ENCODE measurements at regions not wholly inside any gene's neighbourhood (a gene's known extent, or its start where the extent isn't known, plus 50 kb on each side); places are given as distances from the start of the nearest gene placed in this dataset.
"Not testable (repeated sequence)": the region's sequence is repeated elsewhere in the genome, so short reads cannot be mapped to it uniquely, and the experiment has no call there.

DNA sequence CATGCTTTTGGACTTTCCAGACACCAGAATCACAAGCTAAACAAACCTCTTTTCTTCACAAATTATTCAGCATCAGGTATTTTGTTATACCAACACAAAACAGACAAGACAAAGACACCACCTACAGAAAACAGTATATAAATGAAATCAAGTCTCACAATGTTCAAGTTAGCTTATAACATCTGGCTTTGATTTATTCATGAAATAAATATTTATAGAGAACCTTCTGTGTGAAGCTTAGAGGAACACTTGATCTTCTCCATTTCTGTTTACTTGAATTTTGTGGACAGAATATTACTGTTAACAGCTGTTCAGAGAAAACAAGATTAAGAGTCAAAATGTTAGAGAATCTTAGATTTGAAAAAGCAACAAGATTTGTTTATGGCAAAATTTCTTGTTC is 137.4 kb upstream of the PRR16 start:
- H3K4me3 ChIP-seq (ENCODE audit: low read depth, low read length) = no peak overlapping the region
- no peak for DNase-seq (ENCODE audit: low read depth)
- TF ChIP-seq, protein P1, sequence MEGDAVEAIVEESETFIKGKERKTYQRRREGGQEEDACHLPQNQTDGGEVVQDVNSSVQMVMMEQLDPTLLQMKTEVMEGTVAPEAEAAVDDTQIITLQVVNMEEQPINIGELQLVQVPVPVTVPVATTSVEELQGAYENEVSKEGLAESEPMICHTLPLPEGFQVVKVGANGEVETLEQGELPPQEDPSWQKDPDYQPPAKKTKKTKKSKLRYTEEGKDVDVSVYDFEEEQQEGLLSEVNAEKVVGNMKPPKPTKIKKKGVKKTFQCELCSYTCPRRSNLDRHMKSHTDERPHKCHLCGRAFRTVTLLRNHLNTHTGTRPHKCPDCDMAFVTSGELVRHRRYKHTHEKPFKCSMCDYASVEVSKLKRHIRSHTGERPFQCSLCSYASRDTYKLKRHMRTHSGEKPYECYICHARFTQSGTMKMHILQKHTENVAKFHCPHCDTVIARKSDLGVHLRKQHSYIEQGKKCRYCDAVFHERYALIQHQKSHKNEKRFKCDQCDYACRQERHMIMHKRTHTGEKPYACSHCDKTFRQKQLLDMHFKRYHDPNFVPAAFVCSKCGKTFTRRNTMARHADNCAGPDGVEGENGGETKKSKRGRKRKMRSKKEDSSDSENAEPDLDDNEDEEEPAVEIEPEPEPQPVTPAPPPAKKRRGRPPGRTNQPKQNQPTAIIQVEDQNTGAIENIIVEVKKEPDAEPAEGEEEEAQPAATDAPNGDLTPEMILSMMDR (conservative IDR thresholded peaks at IDR 0.05; ENCODE audit: low read depth, low read length) = no peak

DNA sequence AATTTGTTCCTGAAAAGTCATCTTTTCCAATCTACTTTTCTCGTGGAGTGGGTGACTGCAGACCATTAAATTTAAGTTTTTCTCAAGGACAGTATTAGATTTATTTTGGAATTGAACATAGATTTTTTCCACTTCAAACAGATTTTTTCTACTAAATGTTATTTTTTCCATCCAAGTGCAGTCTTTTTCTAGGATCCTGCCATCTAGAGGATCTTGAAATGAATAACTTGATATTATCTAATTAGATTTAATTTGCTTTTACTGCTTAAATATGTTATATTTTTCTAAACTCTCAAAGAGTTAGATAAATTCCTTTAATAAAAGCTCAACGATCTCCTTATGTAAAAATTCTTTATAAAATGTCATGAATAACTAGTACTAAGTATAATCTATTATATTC is 136.9 kb upstream of the PRR16 start:
- no peak overlapping the region for H3K4me3 ChIP-seq (ENCODE audit: low read depth, low read length)
- DNase-seq (ENCODE audit: low read depth) = peak; percentile 51
- TF ChIP-seq, protein P1 (conservative IDR thresholded peaks at IDR 0.05; ENCODE audit: low read depth, low read length) = peak; percentile 45

DNA sequence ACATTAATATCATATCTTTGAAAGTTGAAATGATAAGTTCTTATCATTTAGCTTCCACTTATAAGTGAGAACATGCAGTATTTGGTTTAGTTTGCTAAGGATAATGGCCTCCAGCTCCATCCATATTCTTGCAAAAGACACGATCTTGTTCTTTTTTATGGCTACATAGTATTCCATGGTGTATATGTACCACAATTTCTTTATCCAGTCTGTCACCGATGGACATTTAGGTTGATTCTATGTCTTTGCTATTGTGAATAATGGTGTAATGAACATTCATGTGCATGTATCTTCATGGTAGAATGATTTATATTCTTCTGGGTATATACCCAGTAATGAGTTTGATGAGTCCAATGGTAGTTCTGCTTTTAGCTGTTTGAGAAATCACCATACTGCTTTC is 135.0 kb upstream of the PRR16 start:
- DNase-seq (ENCODE audit: low read depth) = no peak
- TF ChIP-seq, protein P1 (conservative IDR thresholded peaks at IDR 0.05; ENCODE audit: low read depth, low read length) = no peak
- no peak overlapping the region for H3K4me3 ChIP-seq (ENCODE audit: low read depth, low read length)

DNA sequence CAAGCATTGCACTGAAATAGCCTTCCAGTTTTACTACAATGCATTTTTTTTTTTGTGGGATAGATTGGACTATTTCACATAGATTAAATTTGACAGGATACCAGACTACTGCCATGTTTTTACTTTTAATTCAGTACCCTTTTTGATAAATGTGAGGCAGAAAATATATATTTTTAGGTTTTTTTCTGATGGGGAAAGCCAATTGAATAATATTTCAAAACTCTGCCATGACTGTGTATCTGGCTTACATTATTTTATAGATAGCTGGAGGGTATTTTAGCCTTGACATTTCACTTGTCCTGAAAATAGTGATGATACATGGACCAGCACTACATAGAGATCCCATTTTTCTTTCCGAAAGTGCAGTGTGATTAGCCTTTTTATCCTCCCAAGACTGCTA is 133.5 kb upstream of the PRR16 start:
- TF ChIP-seq, protein P1 (conservative IDR thresholded peaks at IDR 0.05; ENCODE audit: low read depth, low read length) = no peak

DNA sequence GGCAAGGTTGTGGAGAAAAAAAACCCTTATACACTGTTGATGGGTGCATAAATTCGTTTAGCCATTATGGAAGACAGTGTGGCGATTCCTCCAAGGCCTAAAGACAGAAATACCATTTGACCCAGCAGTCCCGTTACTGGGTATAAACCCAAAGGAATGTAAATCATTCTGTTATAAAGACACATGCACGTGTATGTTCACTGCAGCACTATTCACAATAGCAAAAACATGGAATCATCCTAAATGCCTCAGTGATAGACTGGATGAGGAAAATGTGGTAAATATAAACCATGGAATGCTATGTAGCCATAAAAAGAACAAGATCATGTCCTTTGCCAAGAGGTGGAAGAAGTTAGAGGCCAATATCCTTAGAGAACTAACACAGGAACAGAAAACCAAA is 119.9 kb upstream of the PRR16 start:
- no peak overlapping the region for H3K4me3 ChIP-seq (ENCODE audit: low read depth, low read length)
- TF ChIP-seq, protein P1 (conservative IDR thresholded peaks at IDR 0.05; ENCODE audit: low read depth, low read length) = no peak
- DNase-seq (ENCODE audit: low read depth) = no peak

More for the DNA sequence above, 133.5 kb upstream of the PRR16 start:
- no peak for DNase-seq (ENCODE audit: low read depth)
- no peak overlapping the region for H3K4me3 ChIP-seq (ENCODE audit: low read depth, low read length)

DNA sequence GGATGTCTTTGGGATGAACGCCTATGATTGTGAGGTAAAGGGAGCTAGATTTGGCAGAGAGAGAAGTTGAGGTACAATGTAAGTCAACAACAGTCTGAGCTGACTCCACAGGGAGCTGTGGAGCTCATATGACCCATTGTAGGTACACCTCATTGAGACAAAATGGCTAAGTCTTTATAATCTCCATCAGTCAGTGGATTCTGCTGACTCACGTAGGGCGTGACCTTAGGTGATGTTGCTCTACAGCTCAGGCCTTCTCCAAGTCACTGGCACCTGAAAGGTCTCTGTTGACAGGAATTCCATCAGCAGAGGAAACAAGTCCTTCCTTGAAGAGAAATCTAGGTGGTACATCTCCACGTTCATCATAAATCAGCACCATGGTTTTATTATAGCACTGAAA is 118.2 kb upstream of the PRR16 start:
- TF ChIP-seq, protein P1 (conservative IDR thresholded peaks at IDR 0.05; ENCODE audit: low read depth, low read length) = no peak
- H3K4me3 ChIP-seq (ENCODE audit: low read depth, low read length) = no peak overlapping the region
- DNase-seq (ENCODE audit: low read depth) = no peak

DNA sequence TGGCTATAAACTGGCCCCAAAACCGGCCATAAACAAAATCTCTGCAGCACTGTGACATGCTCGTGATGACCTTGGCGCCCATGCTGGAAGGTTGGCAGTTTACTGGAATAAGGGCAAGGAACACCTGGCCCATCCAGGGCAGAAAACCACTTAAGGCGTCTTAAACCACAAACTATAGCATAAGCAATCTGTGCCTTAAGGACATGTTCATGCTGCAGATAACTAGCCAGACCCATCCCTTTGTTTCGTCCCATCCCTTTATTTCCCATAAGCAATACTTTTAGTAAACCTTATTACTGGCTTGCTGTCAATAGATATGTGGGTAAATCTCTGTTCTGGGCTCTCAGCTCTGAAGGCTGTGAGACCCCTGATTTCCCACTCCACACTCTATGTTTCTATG is 113.0 kb upstream of the PRR16 start:
- not testable (repeated sequence) for DNase-seq (ENCODE audit: low read depth); H3K4me3 ChIP-seq (ENCODE audit: low read depth, low read length)

DNA sequence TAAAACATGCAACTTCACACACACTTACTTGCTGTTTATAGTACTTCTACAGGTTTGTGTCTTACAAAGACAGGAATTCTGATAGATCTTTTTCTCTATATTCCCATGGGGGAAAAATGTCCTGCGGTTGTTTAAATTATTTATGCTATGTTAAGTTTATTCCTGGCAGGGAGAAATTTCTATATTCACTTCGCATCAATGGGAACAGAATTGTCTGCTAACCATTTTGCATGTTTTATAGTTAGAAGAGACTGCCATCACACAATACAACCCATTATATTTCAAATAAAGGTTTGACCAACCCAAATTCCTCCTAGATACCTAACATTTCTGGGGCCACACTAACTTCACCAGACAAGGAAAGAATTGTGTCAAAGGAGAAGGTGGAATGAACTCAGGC is 110.0 kb upstream of the PRR16 start:
- H3K4me3 ChIP-seq (ENCODE audit: low read depth, low read length) = no peak overlapping the region
- no peak for DNase-seq (ENCODE audit: low read depth)
- TF ChIP-seq, protein P1 (conservative IDR thresholded peaks at IDR 0.05; ENCODE audit: low read depth, low read length) = no peak
